HG03135 (cell line): ENCODE measurements at regions not wholly inside any gene's neighbourhood (a gene's known extent, or its start where the extent isn't known, plus 50 kb on each side); places are given as distances from the start of the nearest gene placed in this dataset.
"Not testable (repeated sequence)": the region's sequence is repeated elsewhere in the genome, so short reads cannot be mapped to it uniquely, and the experiment has no call there.

Experiments
- ATAC-seq: cut with Tn5 transposase; IDR thresholded peaks from one replicate; pipeline ENCODE4 v1.9.1; 2021; ENCODE audit warnings: mild to moderate bottlenecking, moderate library complexity; ENCODE audit not compliant: unreplicated experiment

- ATAC-seq = not testable (repeated sequence)
Measured at GRCh38 chr16:29246091-29246490, 160.4 kb downstream of the NPIPB11 start.

- no peak for ATAC-seq
Measured at GRCh38 chr16:29237971-29238370, 168.5 kb downstream of the NPIPB11 start.

- not testable (repeated sequence) for ATAC-seq
Measured at GRCh38 chr16:29237495-29237894, 169.0 kb downstream of the NPIPB11 start.

GRCh38 chr16:29237023-29237422 is 169.5 kb downstream of the NPIPB11 start:
- not testable (repeated sequence) for ATAC-seq

GRCh38 chr16:29235836-29236370 is 170.6 kb downstream of the NPIPB11 start:
- ATAC-seq = not testable (repeated sequence)

GRCh38 chr16:29234536-29235275 is 171.8 kb downstream of the NPIPB11 start:
- not testable (repeated sequence) for ATAC-seq

- not testable (repeated sequence) for ATAC-seq
Measured at GRCh38 chr16:29233705-29234404, 172.7 kb downstream of the NPIPB11 start.

- no peak for ATAC-seq
Measured at GRCh38 chr16:29232811-29233704, 173.5 kb downstream of the NPIPB11 start.

GRCh38 chr16:29232160-29232705 is 174.3 kb downstream of the NPIPB11 start:
- ATAC-seq = not testable (repeated sequence)

GRCh38 chr16:29231244-29231643 is 175.3 kb downstream of the NPIPB11 start:
- no peak for ATAC-seq

- no peak for ATAC-seq
Measured at GRCh38 chr16:29230671-29231096, 175.8 kb downstream of the NPIPB11 start.

GRCh38 chr16:29230006-29230668 is 176.4 kb downstream of the NPIPB11 start:
- not testable (repeated sequence) for ATAC-seq

- not testable (repeated sequence) for ATAC-seq
Measured at GRCh38 chr16:29229616-29230005, 176.9 kb downstream of the NPIPB11 start.

GRCh38 chr16:29228664-29229611 is 177.6 kb downstream of the NPIPB11 start:
- not testable (repeated sequence) for ATAC-seq

- peak; percentile 52 for ATAC-seq
Measured at GRCh38 chr16:29227751-29228663, 178.5 kb downstream of the NPIPB11 start.

GRCh38 chr16:29226782-29227181 is 179.7 kb downstream of the NPIPB11 start:
- ATAC-seq = no peak

- ATAC-seq = not testable (repeated sequence)
Measured at GRCh38 chr16:29224675-29225074, 181.8 kb downstream of the NPIPB11 start.

- ATAC-seq = not testable (repeated sequence)
Measured at GRCh38 chr16:29222615-29223014, 183.9 kb downstream of the NPIPB11 start.
